ENCODE measurements at regions not wholly inside any gene's neighbourhood (a gene's known extent, or its start where the extent isn't known, plus 50 kb on each side); places are given as distances from the start of the nearest gene placed in this dataset.

GRCh38 chr16:87060034-87060986 lies 256.9 kb downstream of the C16orf95 start:
- DNase-seq: no peak

GRCh38 chr16:87061243-87061920 lies 255.8 kb downstream of the C16orf95 start:
- DNase-seq: no peak

GRCh38 chr16:87062569-87063442 lies 254.4 kb downstream of the C16orf95 start:
- DNase-seq: peak; percentile 88

- no peak for DNase-seq
These were observed 253.6 kb downstream of the C16orf95 start for GRCh38 chr16:87063543-87063942.

- DNase-seq: no peak
These were observed 252.3 kb downstream of the C16orf95 start for GRCh38 chr16:87064731-87065445.

- no peak for DNase-seq
These were observed 251.6 kb downstream of the C16orf95 start for GRCh38 chr16:87065446-87066132.

- peak; percentile 18 for DNase-seq
These were observed 250.8 kb downstream of the C16orf95 start for GRCh38 chr16:87066133-87067002.

GRCh38 chr16:87067003-87067556 lies 250.1 kb downstream of the C16orf95 start:
- DNase-seq: peak; percentile 10

- DNase-seq: peak; percentile 10
These were observed 249.1 kb downstream of the C16orf95 start for GRCh38 chr16:87067836-87068761.

- DNase-seq: peak; percentile 33
These were observed 248.4 kb downstream of the C16orf95 start for GRCh38 chr16:87068762-87069150.

- DNase-seq: peak; percentile 23
These were observed 246.5 kb downstream of the C16orf95 start for GRCh38 chr16:87070657-87071056.

- peak; percentile 18 for DNase-seq
These were observed 245.1 kb downstream of the C16orf95 start for GRCh38 chr16:87072101-87072500.

- peak; percentile 13 for DNase-seq
These were observed 242.4 kb downstream of the C16orf95 start for GRCh38 chr16:87074641-87075318.

GRCh38 chr16:87075319-87075860 lies 241.8 kb downstream of the C16orf95 start:
- peak; percentile 22 for DNase-seq

GRCh38 chr16:87076331-87076949 lies 240.8 kb downstream of the C16orf95 start:
- no peak for DNase-seq

GRCh38 chr16:87076950-87077749 lies 240.0 kb downstream of the C16orf95 start:
- peak; percentile 72 for DNase-seq

- peak; percentile 22 for DNase-seq
These were observed 239.5 kb downstream of the C16orf95 start for GRCh38 chr16:87077750-87078127.
